Stimulated activated CD4-positive, alpha-beta T cell treated with anti-CD3 and anti-CD28 coated beads, Interleukin-12 subunit alpha, Interleukin-12 subunit beta, amount 100 ng/mL, for 24 hours (primary cell): ENCODE measurements at regions not wholly inside any gene's neighbourhood (a gene's known extent, or its start where the extent isn't known, plus 50 kb on each side); places are given as distances from the start of the nearest gene placed in this dataset.

Experiments
- DNase-seq, 2 experiments: peaks; one replicate each; pipeline ENCODE4 v3.0.0-alpha.2; 2020; ENCODE audit warnings: low read depth in 2 of 2

- no peak for DNase-seq
Observed at GRCh38 chr16:80041410-80041809, 440.9 kb upstream of the MAF start.

- no peak for DNase-seq
Observed at GRCh38 chr16:80040814-80041213, 440.3 kb upstream of the MAF start.

GRCh38 chr16:80040413-80040812, 439.9 kb upstream of the MAF start:
- no peak for DNase-seq

- no peak for DNase-seq
Observed at GRCh38 chr16:80039777-80040176, 439.2 kb upstream of the MAF start.

- DNase-seq, result no peak
Observed at GRCh38 chr16:80038566-80038965, 438.0 kb upstream of the MAF start.

- no peak for DNase-seq
Observed at GRCh38 chr16:80034948-80035663, 434.6 kb upstream of the MAF start.

GRCh38 chr16:80034469-80034826, 433.9 kb upstream of the MAF start:
- DNase-seq, result no peak

GRCh38 chr16:80033783-80034468, 433.4 kb upstream of the MAF start:
- no peak for DNase-seq

- no peak for DNase-seq
Observed at GRCh38 chr16:80029761-80030481, 429.4 kb upstream of the MAF start.

- DNase-seq, result no peak
Observed at GRCh38 chr16:80029381-80029630, 428.8 kb upstream of the MAF start.

- DNase-seq, result no peak
Observed at GRCh38 chr16:80028581-80029380, 428.2 kb upstream of the MAF start.

GRCh38 chr16:80027007-80027965, 426.7 kb upstream of the MAF start:
- DNase-seq, result peak; percentile 29 to 53

GRCh38 chr16:80025236-80025635, 424.7 kb upstream of the MAF start:
- no peak for DNase-seq

- DNase-seq, result no peak
Observed at GRCh38 chr16:80024443-80024842, 423.9 kb upstream of the MAF start.

GRCh38 chr16:80023865-80024264, 423.3 kb upstream of the MAF start:
- no peak for DNase-seq

GRCh38 chr16:80019395-80019794, 418.9 kb upstream of the MAF start:
- no peak for DNase-seq

GRCh38 chr16:80018466-80018865, 417.9 kb upstream of the MAF start:
- no peak for DNase-seq

GRCh38 chr16:80016731-80017326, 416.3 kb upstream of the MAF start:
- DNase-seq, result no peak

- DNase-seq, result no peak
Observed at GRCh38 chr16:80015566-80015965, 415.0 kb upstream of the MAF start.

- DNase-seq, result no peak
Observed at GRCh38 chr16:80014241-80014939, 413.9 kb upstream of the MAF start.
